Gastroesophageal sphincter (tissue), 3 donors: ENCODE measurements at regions not wholly inside any gene's neighbourhood (a gene's known extent, or its start where the extent isn't known, plus 50 kb on each side); places are given as distances from the start of the nearest gene placed in this dataset.

ENCODE experiments used
- CTCF ChIP-seq, 4 experiments: fragments of 200-600 bp in 2 of 4; fragments of 450-650 bp in 2 of 4; sonication (generic) in 1 of 4; IDR thresholded peaks; one replicate each; pipeline ENCODE4 v1.5.1; 2017 to 2019; ENCODE audit warnings: antibody characterized with exemption in 4 of 4, mild to moderate bottlenecking in 2 of 4, moderate library complexity in 2 of 4
- EP300 ChIP-seq: sonication (generic); formaldehyde crosslinking; IDR thresholded peaks from one replicate; pipeline ENCODE4 v1.6.1; 2017; ENCODE audit warnings: antibody characterized with exemption, mild to moderate bottlenecking
- POLR2AphosphoS5 ChIP-seq: sonication (generic); formaldehyde crosslinking; IDR thresholded peaks from one replicate; pipeline ENCODE4 v1.6.1; 2017; ENCODE audit warnings: antibody characterized with exemption

GRCh38 chr9:25936031-25936430 lies 257.8 kb upstream of the TUSC1 start:
- TF ChIP-seq CTCF (IDR thresholded peaks at IDR 0.05) = no peak
- TF ChIP-seq POLR2AphosphoS5 = no peak
- no peak for TF ChIP-seq EP300
